ENCODE measurements at regions not wholly inside any gene's neighbourhood (a gene's known extent, or its start where the extent isn't known, plus 50 kb on each side); places are given as distances from the start of the nearest gene placed in this dataset.

GRCh38 chr10:64156166-64156565 is 635.0 kb downstream of the REEP3 start:
- Mint-ChIP-seq H3K36me3 (ENCODE audit: insufficient read depth, unreplicated experiment) (no peaks in the 10 kb centered on the region), H3K4me1 (ENCODE audit: low read depth, unreplicated experiment) (peaks cover 13% of the 10 kb centered on the region), H3K4me3 (ENCODE audit: unreplicated experiment) (no peak overlapping the region), H3K27me3 (ENCODE audit: insufficient read depth, unreplicated experiment) (peaks cover 19% of the 10 kb centered on the region), H3K9me3 (ENCODE audit: unreplicated experiment) (no peaks in the 10 kb centered on the region), H3K27ac (ENCODE audit: unreplicated experiment) (no peak overlapping the region)
- POLR2A ChIA-PET, result no interaction called here
- no peak for DNase-seq
- intact Hi-C loops (cut with micrococcal nuclease; ENCODE audit: unreplicated experiment), result no loop called here
- H3K4me3 ChIP-seq (ENCODE audit: low read depth, low read length), result no peak overlapping the region
- H3K9me3 ChIP-seq, result no peaks in the 10 kb centered on the region
- TF ChIP-seq CTCF (IDR thresholded peaks at IDR 0.05; ENCODE audit: insufficient read depth in 1 of 2, low read depth in 1 of 2, low read length in 1 of 2, severe bottlenecking in 1 of 2, unreplicated experiment in 1 of 2), result no peak
- no peaks in the 10 kb centered on the region for H3K4me1 ChIP-seq
- H3K36me3 ChIP-seq (ENCODE audit: control insufficient read depth, insufficient read depth, low read length), result no peaks in the 10 kb centered on the region
- H3K27me3 ChIP-seq (replicated peaks; ENCODE audit: control insufficient read depth, insufficient read depth, low read length), result no peaks in the 10 kb centered on the region
- CTCF ChIA-PET, result no interaction called here
- no TSS peak for BruUV-seq (replicated peaks)

GRCh38 chr10:64158551-64158950 is 637.4 kb downstream of the REEP3 start:
- Histone ChIP-seq H3K4me1 (no peaks in the 10 kb centered on the region), H3K4me3 (ENCODE audit: low read depth, low read length) (no peak overlapping the region), H3K36me3 (ENCODE audit: control insufficient read depth, insufficient read depth, low read length) (no peaks in the 10 kb centered on the region), H3K27me3 (replicated peaks; ENCODE audit: control insufficient read depth, insufficient read depth, low read length) (no peaks in the 10 kb centered on the region), H3K9me3 (no peaks in the 10 kb centered on the region)
- ChIA-PET POLR2A (no interaction called here), CTCF (no interaction called here)
- Mint-ChIP-seq H3K27ac (ENCODE audit: unreplicated experiment) (no peak overlapping the region), H3K4me1 (ENCODE audit: low read depth, unreplicated experiment) (peaks cover 13% of the 10 kb centered on the region), H3K4me3 (ENCODE audit: unreplicated experiment) (no peak overlapping the region), H3K9me3 (ENCODE audit: unreplicated experiment) (no peaks in the 10 kb centered on the region), H3K36me3 (ENCODE audit: insufficient read depth, unreplicated experiment) (no peaks in the 10 kb centered on the region), H3K27me3 (ENCODE audit: insufficient read depth, unreplicated experiment) (peaks cover 16% of the 10 kb centered on the region)
- BruUV-seq (replicated peaks), result no TSS peak
- TF ChIP-seq CTCF (IDR thresholded peaks at IDR 0.05; ENCODE audit: insufficient read depth in 1 of 2, low read depth in 1 of 2, low read length in 1 of 2, severe bottlenecking in 1 of 2, unreplicated experiment in 1 of 2), result no peak
- no peak for DNase-seq
- intact Hi-C loops (cut with micrococcal nuclease; ENCODE audit: unreplicated experiment), result no loop called here

GRCh38 chr10:64159910-64160872 is 639.0 kb downstream of the REEP3 start:
- Mint-ChIP-seq H3K36me3 (ENCODE audit: insufficient read depth, unreplicated experiment) (no peaks in the 10 kb centered on the region), H3K9me3 (ENCODE audit: unreplicated experiment) (no peaks in the 10 kb centered on the region), H3K27me3 (ENCODE audit: insufficient read depth, unreplicated experiment) (peaks cover 13% of the 10 kb centered on the region), H3K4me1 (ENCODE audit: low read depth, unreplicated experiment) (peaks cover 13% of the 10 kb centered on the region), H3K4me3 (ENCODE audit: unreplicated experiment) (no peak overlapping the region), H3K27ac (ENCODE audit: unreplicated experiment) (no peak overlapping the region)
- no peak for TF ChIP-seq CTCF (IDR thresholded peaks at IDR 0.05; ENCODE audit: insufficient read depth in 1 of 2, low read depth in 1 of 2, low read length in 1 of 2, severe bottlenecking in 1 of 2, unreplicated experiment in 1 of 2)
- Histone ChIP-seq H3K27me3 (replicated peaks; ENCODE audit: control insufficient read depth, insufficient read depth, low read length) (no peaks in the 10 kb centered on the region), H3K4me3 (ENCODE audit: low read depth, low read length) (no peak overlapping the region), H3K9me3 (peaks cover 3% of the 10 kb centered on the region; the same call in 1 of the 2 replicates), H3K36me3 (ENCODE audit: control insufficient read depth, insufficient read depth, low read length) (no peaks in the 10 kb centered on the region), H3K4me1 (no peaks in the 10 kb centered on the region)
- BruUV-seq (replicated peaks), result no TSS peak
- ChIA-PET POLR2A (no interaction called here), CTCF (no interaction called here)
- DNase-seq, result no peak
- intact Hi-C loops (cut with micrococcal nuclease; ENCODE audit: unreplicated experiment), result no loop called here

All from Caco-2 (cell line).